Astrocyte (in vitro differentiated cells and primary cell): ENCODE measurements at regions not wholly inside any gene's neighbourhood (a gene's known extent, or its start where the extent isn't known, plus 50 kb on each side); places are given as distances from the start of the nearest gene placed in this dataset.

ENCODE experiments used
- DNase-seq: peaks from one replicate; pipeline ENCODE4 v3.0.0-alpha.2; 2010; ENCODE audit warnings: low read depth
- FAIRE-seq: peaks from 2 replicates; lab custom pipeline; 2011; peaks lifted over from hg19 to GRCh38; lab: Jason Lieb, UNC
- H2AFZ ChIP-seq: 2 replicates; pipeline ENCODE4 v1.6.0; 2012; ENCODE audit warnings: low read depth, low read length, inconsistent platforms
- H3K27ac ChIP-seq: 2 replicates; pipeline ENCODE4 v1.5.1; 2011; ENCODE audit warnings: low read depth, low read length, inconsistent platforms
- H3K27me3 ChIP-seq: 2 replicates; pipeline ENCODE4 v1.6.0; 2011; ENCODE audit warnings: low read length, inconsistent platforms; ENCODE audit not compliant: insufficient read depth
- H3K36me3 ChIP-seq: 2 replicates; pipeline ENCODE4 v1.5.1; 2011; ENCODE audit warnings: low read length, inconsistent platforms; ENCODE audit not compliant: insufficient read depth
- H3K4me1 ChIP-seq: 2 replicates; pipeline ENCODE4 v1.5.1; 2011; ENCODE audit warnings: low read length, inconsistent platforms; ENCODE audit not compliant: insufficient read depth
- H3K4me2 ChIP-seq: 2 replicates; pipeline ENCODE4 v1.6.0; 2012; ENCODE audit warnings: low read length, inconsistent platforms
- H3K4me3 ChIP-seq: 2 replicates; pipeline ENCODE4 v1.5.1; 2011; ENCODE audit warnings: low read depth, mild to moderate bottlenecking, low read length, inconsistent platforms; ENCODE audit not compliant: insufficient read depth
- H3K79me2 ChIP-seq: 2 replicates; pipeline ENCODE4 v1.6.0; 2012; ENCODE audit warnings: mild to moderate bottlenecking, low read length, inconsistent platforms; ENCODE audit not compliant: insufficient read depth
- H3K9ac ChIP-seq: 2 replicates; pipeline ENCODE4 v1.6.0; 2012; ENCODE audit warnings: mild to moderate bottlenecking, low read length, inconsistent platforms
- H3K9me3 ChIP-seq: 2 replicates; pipeline ENCODE4 v1.5.1; 2012; ENCODE audit warnings: low read depth, mild to moderate bottlenecking, low read length, inconsistent platforms; ENCODE audit not compliant: insufficient read depth
- H4K20me1 ChIP-seq: 2 replicates; pipeline ENCODE4 v1.6.0; 2012; ENCODE audit warnings: low read length, inconsistent platforms; ENCODE audit not compliant: insufficient read depth
- H3K27ac Mint-ChIP-seq: one replicate; pipeline ENCODE4 v1.8.0; 2021; ENCODE audit warnings: mild to moderate bottlenecking, mixed read lengths; ENCODE audit not compliant: unreplicated experiment
- H3K27me3 Mint-ChIP-seq: one replicate; pipeline ENCODE4 v1.8.0; 2021; ENCODE audit warnings: low read depth, mixed read lengths; ENCODE audit not compliant: unreplicated experiment
- H3K36me3 Mint-ChIP-seq: one replicate; pipeline ENCODE4 v1.8.0; 2021; ENCODE audit warnings: low read depth, mixed read lengths; ENCODE audit not compliant: unreplicated experiment
- H3K4me1 Mint-ChIP-seq: one replicate; pipeline ENCODE4 v1.8.0; 2021; ENCODE audit warnings: low read depth, mixed read lengths; ENCODE audit not compliant: unreplicated experiment
- H3K4me3 Mint-ChIP-seq: one replicate; pipeline ENCODE4 v1.8.0; 2021; ENCODE audit warnings: mild to moderate bottlenecking, moderate library complexity, mixed read lengths; ENCODE audit not compliant: unreplicated experiment
- H3K9me3 Mint-ChIP-seq: one replicate; pipeline ENCODE4 v1.8.0; 2021; ENCODE audit warnings: mild to moderate bottlenecking, mixed read lengths; ENCODE audit not compliant: unreplicated experiment
- CTCF ChIP-seq: IDR thresholded peaks from 2 replicates; pipeline ENCODE4 v1.5.1; 2011; ENCODE audit warnings: low read depth, mild to moderate bottlenecking, inconsistent platforms, low read length, moderate library complexity; ENCODE audit not compliant: insufficient read depth
- EZH2 ChIP-seq: IDR thresholded peaks from 2 replicates; pipeline ENCODE4 v1.6.1; 2012; ENCODE audit warnings: mild to moderate bottlenecking, low read length, inconsistent platforms; ENCODE audit not compliant: insufficient read depth

- no peak for DNase-seq
- Histone ChIP-seq H3K36me3 (no peaks in the 10 kb centered on the region), H3K79me2 (no peaks in the 10 kb centered on the region), H3K4me2 (no peak overlapping the region), H3K27me3 (no peaks in the 10 kb centered on the region), H2AFZ (no peak overlapping the region), H3K4me1 (no peaks in the 10 kb centered on the region), H3K9ac (no peak overlapping the region), H3K27ac (no peak overlapping the region), H3K4me3 (no peak overlapping the region), H4K20me1 (no peaks in the 10 kb centered on the region), H3K9me3 (no peaks in the 10 kb centered on the region)
- Mint-ChIP-seq H3K4me1 (no peaks in the 10 kb centered on the region), H3K4me3 (no peak overlapping the region), H3K9me3 (peaks cover 6% of the 10 kb centered on the region), H3K27me3 (peaks cover 4% of the 10 kb centered on the region), H3K27ac (no peak overlapping the region), H3K36me3 (no peaks in the 10 kb centered on the region)
- FAIRE-seq: no peak
- TF ChIP-seq CTCF (no peak), EZH2 (no peak)
Measured at GRCh38 chr13:100913143-100913542, 238.5 kb upstream of the TMTC4 start.

- FAIRE-seq: no peak
- H3K79me2 ChIP-seq: no peaks in the 10 kb centered on the region
- TF ChIP-seq CTCF: no peak
- no peak for TF ChIP-seq EZH2
- no peak overlapping the region for H3K4me3 Mint-ChIP-seq
- H2AFZ ChIP-seq: no peak overlapping the region
- no peaks in the 10 kb centered on the region for H4K20me1 ChIP-seq
- H3K27ac ChIP-seq: no peak overlapping the region
- no peaks in the 10 kb centered on the region for H3K36me3 ChIP-seq
- H3K4me2 ChIP-seq: no peak overlapping the region
- peaks cover 6% of the 10 kb centered on the region for H3K4me1 Mint-ChIP-seq
- H3K9me3 ChIP-seq: no peaks in the 10 kb centered on the region
- H3K9ac ChIP-seq: no peak overlapping the region
- H3K9me3 Mint-ChIP-seq: peaks cover 2% of the 10 kb centered on the region
- H3K27me3 ChIP-seq: no peaks in the 10 kb centered on the region
- no peak overlapping the region for H3K27ac Mint-ChIP-seq
- H3K4me1 ChIP-seq: no peaks in the 10 kb centered on the region
- no peak for DNase-seq
- no peaks in the 10 kb centered on the region for H3K27me3 Mint-ChIP-seq
- no peaks in the 10 kb centered on the region for H3K36me3 Mint-ChIP-seq
- H3K4me3 ChIP-seq: no peak overlapping the region
Measured at GRCh38 chr13:100904293-100904976, 229.8 kb upstream of the TMTC4 start.

GRCh38 chr13:100899720-100900316 lies 225.2 kb upstream of the TMTC4 start:
- no peak for FAIRE-seq

More at GRCh38 chr13:100899720-100900316, 225.2 kb upstream of the TMTC4 start:
- H3K79me2 ChIP-seq: no peaks in the 10 kb centered on the region
- H3K4me2 ChIP-seq: no peak overlapping the region
- DNase-seq: no peak
- Mint-ChIP-seq H3K4me1 (peaks cover 6% of the 10 kb centered on the region), H3K9me3 (peaks cover 4% of the 10 kb centered on the region), H3K27ac (no peak overlapping the region), H3K36me3 (no peaks in the 10 kb centered on the region), H3K4me3 (no peak overlapping the region), H3K27me3 (no peaks in the 10 kb centered on the region)
- no peaks in the 10 kb centered on the region for H3K9me3 ChIP-seq
- H3K4me1 ChIP-seq: no peaks in the 10 kb centered on the region
- no peaks in the 10 kb centered on the region for H3K27me3 ChIP-seq
- no peaks in the 10 kb centered on the region for H3K36me3 ChIP-seq
- no peaks in the 10 kb centered on the region for H4K20me1 ChIP-seq
- H3K4me3 ChIP-seq: no peak overlapping the region
- no peak overlapping the region for H3K27ac ChIP-seq
- H3K9ac ChIP-seq: no peak overlapping the region
- H2AFZ ChIP-seq: no peak overlapping the region
- no peak for TF ChIP-seq EZH2
- TF ChIP-seq CTCF: no peak
